HG02943 (cell line): ENCODE measurements at regions not wholly inside any gene's neighbourhood (a gene's known extent, or its start where the extent isn't known, plus 50 kb on each side); places are given as distances from the start of the nearest gene placed in this dataset.
A peak's percentile ranks its signal among the peaks of the same experiment; 100 is the strongest.
"Not testable (repeated sequence)": the region's sequence is repeated elsewhere in the genome, so short reads cannot be mapped to it uniquely, and the experiment has no call there.

Experiments used
- ATAC-seq: cut with Tn5 transposase; IDR thresholded peaks from one replicate; pipeline ENCODE4 v1.9.1; 2021; ENCODE audit warnings: mild to moderate bottlenecking, low read depth, moderate library complexity; ENCODE audit not compliant: unreplicated experiment

DNA sequence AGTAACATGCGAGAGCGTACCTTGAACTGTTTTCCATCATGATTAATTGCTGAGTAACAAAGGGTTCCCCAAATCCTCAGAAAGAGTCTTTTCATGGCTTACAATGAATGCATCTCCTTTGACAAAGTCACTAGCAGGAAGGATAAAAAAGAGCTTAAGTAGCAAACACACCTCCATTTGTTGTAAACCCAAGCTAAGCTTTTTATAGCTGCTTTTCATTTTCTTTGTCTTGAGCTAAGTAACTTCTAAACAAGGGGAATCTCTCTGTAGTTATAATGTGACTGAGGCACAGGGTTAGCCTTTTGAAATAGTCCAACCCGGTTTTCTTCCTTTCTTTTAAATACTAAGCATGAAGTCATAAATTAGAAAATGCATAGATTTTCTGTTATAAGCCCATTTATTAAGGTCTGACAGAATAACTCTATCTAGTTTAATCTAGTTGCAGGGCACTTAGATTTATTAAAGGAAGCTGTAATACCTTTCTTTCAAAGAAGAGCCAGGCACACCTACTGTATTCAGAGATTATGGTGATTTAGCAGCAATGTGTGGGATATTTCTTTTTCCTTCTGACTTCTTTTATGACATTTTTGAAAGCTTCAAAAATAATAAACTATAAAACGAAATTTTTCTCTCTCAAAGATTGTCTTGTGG is 226.9 kb upstream of the SMIM31 start:
- no peak for ATAC-seq

DNA sequence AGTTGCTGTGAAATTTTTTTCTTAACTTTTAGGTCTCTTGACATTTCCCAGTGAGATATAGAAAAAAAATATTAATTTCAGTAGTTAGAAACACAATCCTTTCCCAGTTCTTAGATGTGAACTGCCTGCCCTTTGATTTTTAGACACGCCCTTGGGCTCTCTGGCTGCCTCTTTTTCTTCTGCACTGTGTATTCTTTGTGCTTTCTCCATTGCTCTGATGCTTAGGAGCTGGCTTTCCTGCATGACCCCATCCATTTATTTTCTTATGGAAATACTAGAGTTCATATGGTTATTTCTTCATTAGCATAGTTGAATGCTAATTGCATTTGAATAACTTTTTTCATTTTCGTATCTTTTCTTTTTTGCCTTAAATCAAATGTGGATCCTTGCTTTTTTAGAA is 224.9 kb upstream of the SMIM31 start:
- no peak for ATAC-seq

DNA sequence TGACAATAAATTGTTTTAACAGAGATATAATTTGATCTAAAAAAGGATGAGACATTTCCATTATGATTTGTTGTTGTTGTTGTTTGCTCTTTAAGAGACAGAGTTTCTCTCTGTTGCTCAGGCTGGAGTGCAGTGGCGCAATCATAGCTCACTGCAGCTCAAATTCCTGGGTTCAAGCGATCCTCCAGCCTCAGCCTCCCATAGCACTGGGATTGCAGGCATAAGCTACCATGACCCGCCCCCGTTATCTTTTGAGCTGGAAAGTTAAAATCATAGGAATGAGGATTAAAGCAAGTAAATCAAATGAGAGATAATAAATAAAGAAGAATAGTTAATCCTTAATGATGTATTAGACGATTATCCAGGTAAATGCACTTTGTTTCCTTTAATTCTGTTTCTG is 224.4 kb upstream of the SMIM31 start:
- ATAC-seq: no peak

DNA sequence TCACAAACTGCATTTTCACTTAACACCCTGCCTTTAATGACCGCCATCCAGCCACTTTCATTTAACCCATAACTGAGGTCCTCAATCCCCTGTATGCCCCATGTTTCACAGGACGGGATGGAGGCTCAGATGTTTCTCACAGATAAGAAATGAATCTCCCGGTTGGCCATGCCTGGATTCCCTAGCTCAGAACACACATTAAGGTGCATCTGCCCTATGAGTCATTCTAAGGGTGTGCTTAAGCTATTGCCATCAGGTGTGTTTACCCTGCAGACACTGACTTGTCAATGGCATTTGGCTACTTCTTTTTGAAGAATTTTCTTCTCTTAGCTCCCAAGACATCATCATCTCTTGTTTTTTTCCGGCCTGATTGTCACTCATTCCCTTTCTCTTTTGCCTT is 222.6 kb upstream of the SMIM31 start:
- no peak for ATAC-seq

DNA sequence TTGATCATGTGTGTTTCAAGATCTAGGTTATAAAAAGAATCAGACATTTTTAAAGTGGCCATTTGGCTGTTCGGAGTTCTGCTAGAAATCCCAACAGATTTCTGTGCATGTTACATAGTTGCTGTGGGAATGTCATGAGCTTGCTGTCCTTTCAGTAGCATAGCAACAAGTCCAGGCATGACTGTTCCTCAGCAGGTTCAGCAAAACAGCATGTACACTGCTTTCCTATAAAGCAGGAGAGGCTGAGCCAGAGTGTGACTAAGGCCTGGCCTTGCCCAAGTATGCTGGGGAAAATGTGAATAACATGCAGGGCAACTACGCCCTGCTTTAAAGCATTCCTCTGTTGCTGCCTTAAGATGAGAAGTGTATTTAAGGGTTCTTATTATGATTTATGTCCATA is 217.1 kb upstream of the SMIM31 start:
- ATAC-seq: no peak

DNA sequence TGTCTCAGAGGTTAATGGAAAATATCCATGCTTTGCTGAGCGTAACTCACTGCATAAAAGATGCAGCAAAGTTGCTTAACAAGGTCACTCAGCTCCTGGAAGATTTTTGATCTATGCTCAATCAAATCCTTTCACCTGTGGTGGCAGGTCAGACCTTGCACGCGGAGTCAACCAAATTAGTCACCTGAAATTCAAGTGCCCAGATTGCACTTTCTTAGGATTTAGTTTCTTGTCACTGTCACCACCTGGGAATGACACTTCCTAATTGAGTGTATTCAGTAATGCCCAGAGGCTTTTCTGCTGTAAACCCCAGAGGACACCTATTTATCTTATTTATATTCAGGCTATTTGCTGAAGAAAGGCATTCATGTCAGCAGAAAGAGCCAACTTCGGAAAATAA is 215.8 kb upstream of the SMIM31 start:
- no peak for ATAC-seq

DNA sequence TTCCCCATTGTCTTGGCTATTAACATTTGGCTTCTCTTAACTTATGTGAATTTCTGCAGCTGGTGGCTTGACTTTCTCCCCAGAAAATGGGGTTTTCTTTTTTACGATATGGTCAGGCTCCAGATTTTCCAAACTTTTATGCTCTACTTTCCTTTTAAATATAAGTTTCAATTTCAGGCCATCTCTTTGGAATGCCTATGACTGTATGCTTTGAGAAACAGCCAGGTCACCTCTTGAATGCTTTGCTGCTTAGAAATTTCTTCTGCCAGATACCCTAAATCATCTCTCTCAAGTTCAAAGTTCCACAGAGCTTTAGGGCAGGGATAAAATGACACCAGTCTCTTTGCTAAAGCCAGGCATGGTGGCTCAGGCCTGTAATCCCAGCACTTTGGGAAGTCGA is 212.9 kb upstream of the SMIM31 start:
- no peak for ATAC-seq

DNA sequence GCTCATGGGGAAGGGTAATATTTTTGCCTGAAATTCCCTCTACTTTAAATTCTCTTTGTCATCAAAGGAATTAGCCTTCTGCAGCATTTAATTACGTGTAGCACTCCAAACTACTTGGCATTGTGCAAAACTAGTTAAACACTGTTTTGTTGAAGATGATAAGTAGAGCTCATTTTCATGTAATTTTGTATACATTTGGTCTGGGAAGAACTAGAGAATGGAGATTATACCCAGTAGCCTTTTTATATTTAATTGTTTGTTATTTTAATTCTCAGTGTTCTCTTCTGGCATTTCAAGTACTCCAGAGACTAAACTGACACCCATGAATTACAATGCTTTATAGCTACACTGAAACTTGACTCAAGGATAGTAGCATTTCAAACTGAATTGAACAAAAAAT is 211.5 kb upstream of the SMIM31 start:
- ATAC-seq: no peak

DNA sequence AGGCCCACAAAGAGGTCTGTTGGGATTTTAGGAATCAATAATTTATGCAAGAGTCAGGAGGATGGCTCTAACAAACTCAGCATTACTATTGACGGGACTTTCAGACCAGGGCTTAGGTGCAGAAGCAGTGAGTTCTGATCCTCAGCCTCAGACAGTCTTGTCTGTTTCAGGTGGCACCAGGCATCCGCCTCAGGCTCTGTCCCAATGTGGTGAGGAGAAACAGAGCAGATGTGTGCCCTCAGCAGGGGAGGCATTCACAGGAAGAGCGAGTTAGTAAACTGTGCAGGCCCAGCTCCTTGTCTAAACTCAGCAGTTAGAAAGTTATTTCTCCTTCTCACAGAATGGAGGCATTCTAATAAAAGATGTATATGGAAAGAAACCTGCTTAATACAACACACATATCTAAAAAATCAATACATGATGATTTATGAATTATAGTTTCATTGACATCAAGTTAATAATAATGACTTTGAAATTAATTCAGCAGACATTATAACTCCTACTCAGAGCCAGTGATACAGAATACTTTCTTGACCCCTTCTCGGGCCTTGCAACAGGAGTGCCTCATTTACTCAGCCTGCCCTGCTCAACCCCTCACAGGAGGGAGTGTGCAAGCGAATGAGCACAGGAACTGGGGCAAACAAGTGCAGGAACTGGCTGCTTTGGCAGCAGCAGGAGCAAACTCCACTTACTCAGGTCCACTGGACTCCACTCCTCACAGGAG is 202.8 kb upstream of the SMIM31 start:
- ATAC-seq: no peak

DNA sequence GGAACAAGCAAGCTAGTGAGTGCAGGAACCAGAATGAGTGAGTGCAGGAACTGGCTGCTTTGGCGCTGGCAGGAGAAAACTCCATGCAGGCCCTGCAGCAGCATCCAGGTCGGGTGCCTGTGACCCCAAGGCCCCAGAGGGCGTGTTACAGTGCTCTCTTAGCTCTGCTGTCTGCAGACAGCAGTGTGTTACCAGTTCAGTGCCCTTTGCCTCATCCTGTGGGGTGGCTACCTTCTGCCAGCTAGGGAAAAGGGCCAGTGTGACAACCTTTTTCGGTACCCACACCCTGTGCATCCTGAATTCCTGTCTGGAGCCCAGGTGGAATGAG is 202.3 kb upstream of the SMIM31 start:
- ATAC-seq: no peak

DNA sequence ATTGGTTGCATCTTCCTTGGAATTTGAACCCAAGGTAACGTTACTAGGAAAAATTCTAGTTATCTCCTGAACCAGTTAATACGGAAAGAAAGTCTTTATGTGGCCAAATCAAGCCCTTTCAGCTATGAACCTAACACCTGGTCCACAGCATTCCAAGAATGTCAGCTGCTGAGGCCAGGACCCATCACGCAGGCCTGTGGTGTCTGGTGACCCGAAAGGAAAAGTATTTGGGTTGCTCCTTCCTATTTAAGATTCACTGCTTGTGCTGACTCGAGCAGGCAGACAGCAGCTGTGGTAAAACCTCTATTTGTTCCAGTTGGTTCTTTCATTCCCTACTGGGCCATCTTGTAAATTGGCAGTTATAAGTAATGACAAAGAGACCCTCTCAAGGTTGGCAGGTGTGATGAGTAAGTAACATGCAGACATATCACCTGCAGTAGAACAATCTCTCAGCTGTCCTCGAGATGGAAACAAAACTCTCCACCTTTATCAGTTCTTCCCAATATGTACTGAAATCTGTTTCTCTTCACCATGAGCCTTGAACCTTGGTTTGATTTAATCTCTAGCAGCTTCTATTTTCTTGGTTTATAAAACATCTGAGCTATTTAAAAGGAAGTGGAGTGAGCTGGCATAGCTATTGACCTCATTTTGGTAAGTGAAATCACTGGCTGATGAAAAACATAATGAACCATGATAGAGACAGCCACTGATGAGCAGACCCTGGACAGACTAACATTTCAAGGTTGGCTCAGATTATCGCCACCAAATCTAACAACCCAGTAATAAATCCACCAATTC is 182.1 kb upstream of the SMIM31 start:
- no peak for ATAC-seq

DNA sequence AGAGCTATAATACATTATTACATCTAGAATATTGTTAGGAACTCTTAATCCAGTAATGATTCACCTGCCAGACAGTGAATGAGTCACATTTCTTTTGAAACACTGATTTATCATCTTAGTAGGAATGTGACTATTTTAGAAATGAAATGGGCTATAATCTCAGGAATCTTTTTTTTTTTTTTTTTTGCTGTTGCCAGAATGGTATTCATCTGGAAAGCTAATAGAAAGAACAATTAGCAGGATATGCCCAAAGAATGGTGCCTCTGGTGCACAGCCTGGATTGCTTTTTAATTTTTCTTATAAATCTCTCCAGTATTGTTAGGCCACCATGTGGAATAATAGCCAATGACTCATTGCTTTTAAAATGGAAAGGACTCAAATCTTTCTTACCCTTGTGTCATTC is 181.1 kb upstream of the SMIM31 start:
- ATAC-seq: no peak

DNA sequence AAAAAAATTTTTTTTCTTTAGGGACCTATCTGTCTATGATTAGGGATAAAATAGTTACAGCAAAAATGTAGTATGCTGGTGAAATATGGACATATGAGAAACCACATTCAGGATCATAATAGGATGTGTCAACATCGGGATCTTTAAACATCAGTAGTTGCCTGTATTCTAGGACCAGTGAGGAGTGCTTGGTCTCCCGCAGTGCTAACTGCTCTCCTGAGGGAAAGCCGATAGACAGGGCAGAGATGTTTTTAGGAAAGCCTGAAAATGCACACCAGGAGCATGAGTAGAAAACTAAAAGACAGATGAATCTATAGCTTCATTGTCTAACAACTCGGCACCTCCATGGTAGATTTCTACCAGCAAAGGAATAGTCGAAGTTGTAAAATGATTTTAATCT is 178.1 kb upstream of the SMIM31 start:
- ATAC-seq: no peak

DNA sequence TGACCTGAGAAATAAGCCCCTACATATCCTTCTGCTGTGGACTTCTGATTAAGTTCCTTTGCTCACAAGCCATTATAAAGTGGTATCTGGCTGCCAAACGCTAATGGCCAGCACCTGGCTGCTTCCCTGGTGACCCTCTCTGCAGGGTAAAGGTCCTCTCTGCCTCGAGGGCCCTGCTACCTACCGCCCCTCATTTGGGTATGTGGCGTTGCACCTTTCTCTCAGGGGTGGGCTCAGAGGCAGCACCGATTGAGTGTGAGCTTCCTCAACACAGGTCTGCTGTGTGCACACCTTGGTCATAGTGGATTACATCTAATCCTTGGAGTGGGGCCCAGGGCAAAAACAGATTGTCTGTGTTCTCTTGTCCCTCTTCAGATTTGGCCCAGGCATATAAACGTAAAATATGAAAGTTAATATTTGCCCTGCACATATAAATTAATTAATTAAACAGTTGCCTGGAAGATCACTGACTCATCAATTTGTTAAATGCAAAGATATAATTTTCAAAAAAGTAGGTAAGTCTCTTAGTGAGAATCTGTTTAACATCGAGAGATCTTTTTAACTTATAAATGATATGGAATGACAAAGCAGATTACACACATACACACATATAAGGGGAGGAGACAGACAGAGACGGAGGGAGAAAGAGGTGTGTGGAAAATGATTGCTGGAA is 174.5 kb upstream of the SMIM31 start:
- no peak for ATAC-seq

DNA sequence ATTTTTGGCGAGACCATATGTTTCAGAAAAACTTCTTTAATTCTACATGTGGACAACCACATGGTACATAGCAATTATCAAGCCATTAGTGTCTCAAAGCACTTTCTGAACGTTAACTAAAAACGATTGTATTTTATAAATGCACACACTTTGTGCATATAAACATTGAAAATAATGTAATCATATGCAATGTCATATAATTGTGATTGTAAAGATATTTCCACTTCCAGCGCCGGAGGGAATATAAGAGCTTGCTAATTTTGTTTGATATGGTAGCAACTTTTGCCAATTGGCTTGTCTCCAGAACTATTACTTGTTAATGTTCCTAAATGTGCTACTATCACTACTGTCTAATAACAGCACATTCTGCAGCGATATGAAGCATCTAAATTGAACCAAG is 162.3 kb upstream of the SMIM31 start:
- no peak for ATAC-seq

DNA sequence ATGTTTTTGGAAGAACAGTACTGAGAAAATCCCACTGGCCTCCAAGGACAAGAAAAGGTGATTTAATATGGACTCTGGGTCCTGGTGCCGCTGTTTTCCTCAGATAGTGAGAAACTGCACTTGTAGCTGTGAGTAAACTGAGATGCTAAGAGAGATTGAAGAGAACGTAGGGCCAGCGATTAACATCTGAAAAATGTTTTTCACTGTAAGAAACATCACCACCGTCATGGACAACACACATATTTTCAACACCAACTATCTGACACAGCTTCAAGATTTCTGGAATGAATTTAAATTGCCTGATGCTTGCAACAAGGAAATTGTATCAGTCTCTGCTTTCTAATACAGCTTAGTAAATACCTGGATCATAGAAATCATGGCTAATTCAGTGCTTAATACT is 158.2 kb upstream of the SMIM31 start:
- no peak for ATAC-seq

DNA sequence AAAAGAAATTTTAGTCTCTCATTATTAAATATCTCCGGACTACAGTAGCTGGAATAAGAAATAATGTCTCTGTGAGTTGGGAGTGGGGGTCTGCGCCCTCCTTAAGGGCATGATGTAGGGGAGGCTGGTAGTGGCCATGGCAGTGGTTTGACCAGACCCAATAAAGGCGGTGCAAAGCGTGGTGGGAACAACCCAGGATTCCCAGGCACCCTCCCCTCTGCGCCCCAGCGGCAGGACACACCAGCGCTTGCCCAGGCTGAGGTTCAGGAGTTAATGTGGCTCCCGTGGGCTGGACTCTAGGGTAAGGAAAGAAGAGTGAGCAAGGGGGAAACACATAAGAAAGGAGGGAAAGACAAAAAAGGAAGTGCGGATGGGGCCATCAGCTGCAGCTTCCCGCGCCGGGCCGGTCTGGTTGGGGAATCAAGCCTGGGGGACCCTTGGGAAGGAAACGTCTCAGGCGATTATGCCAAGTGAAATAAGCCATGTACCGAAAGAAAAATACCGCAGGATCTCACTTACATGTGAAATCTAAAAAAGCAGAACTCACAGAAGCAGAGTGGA is 157.5 kb upstream of the SMIM31 start:
- ATAC-seq: no peak

DNA sequence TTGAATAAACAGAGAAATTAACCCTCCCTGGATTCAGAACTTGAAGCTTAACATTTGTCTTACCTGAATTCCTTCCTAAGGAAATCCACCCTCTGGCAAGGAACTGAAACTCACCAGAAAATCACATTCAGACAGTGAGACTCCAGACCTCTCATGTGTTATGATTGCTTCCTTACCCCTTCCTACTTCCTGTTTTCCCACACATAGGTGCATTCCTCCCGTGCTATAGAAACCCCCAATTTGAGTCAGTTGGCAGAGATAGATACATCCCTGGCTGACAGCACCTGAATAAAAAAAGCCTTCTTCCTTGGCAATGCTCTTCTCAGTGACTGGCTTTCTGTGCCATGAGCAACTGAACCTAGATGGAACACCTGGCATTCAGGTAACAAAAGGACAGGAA is 157.0 kb upstream of the SMIM31 start:
- ATAC-seq: no peak

DNA sequence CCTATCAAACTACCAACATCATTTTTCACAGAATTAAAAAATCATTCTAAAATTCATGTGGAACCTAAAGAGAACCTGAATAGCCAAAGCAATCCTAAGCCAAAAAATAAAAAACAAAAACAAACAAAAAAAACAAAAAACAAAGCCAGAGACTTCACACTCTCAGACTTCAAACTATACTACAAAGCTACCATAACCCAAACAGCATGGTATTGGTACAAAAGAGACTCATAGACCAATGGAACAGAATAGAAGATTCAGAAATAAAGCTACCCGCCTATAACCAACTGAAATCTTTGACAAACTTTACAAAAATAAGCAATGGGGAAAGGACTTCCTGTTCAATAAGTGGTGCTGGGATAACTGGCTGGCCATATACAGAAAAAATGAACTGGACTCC is 152.3 kb upstream of the SMIM31 start:
- ATAC-seq: no peak

DNA sequence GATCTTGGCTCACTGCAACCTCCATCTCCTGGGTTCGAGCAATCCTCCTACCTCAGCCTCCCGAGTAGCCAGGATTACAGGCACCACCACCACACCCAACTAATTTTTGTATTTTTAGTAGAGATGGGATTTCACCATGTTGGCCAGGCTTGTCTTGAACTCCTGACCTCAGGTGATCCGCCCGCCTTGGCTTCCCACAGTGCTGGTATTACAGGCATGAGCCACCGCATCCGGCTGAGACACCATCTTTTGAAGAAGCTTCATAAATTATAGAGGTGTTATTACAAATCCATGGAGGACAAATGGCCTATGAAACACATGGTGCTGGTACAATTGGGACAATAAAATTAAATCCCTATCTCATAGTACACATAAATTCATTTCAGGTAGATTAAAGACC is 148.1 kb upstream of the SMIM31 start:
- not testable (repeated sequence) for ATAC-seq

DNA sequence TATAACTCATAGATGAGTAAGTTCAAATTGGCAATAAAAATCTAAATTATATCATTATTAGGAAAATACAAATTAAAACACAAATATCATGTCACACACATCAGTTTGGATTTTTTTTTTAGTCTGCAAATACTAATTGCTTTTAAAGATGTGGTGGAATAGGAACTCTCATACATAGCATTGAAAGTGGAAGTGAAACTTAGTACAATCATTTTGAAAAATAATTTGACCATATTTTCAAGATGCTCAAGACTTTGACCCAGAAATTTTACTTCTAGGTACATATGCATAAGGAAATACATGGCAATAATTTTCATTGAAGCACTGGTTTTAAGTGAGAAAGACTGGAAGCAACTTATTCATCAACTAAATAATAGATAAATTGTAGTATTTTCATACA is 147.5 kb upstream of the SMIM31 start:
- peak; percentile 92 for ATAC-seq
